ENCODE measurements at regions not wholly inside any gene's neighbourhood (a gene's known extent, or its start where the extent isn't known, plus 50 kb on each side); places are given as distances from the start of the nearest gene placed in this dataset.

DNA sequence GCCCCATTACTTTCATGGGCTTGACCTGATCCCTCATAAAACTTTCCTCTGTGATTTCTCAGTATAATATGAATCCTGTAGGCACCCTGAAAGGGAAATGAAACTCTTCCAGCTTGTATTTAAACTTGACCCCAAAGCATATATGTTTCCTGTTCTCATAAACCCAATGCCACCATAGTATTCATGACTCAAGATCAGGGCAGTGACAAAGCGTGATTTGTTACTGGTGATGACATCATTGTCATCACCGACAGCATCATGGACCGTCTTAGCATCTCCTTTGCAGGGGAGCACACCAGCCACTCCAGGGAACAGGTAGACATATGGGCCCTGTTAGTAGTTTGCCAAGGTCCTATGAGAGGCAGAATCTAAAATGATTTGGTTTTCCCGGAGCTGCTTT is 741.2 kb downstream of the NR2F2 start:
- Histone ChIP-seq H3K9ac (ENCODE audit: low read length) (no peak overlapping the region), H3K4me1 (ENCODE audit: low read length) (no peaks in the 10 kb centered on the region), H3K27ac (ENCODE audit: low read length) (no peak overlapping the region), H2AFZ (ENCODE audit: low read depth, low read length) (no peak overlapping the region), H3K36me3 (replicated peaks; ENCODE audit: low read depth, low read length) (no peaks in the 10 kb centered on the region), H3K79me2 (ENCODE audit: low read length) (no peaks in the 10 kb centered on the region), H3K9me3 (ENCODE audit: insufficient read depth, low read length) (no peaks in the 10 kb centered on the region), H4K20me1 (ENCODE audit: insufficient read depth, low read length) (no peaks in the 10 kb centered on the region), H3K27me3 (ENCODE audit: low read depth, low read length) (no peaks in the 10 kb centered on the region), H3K4me2 (ENCODE audit: low read length) (no peak overlapping the region), H3K4me3 (ENCODE audit: low read length) (no peak overlapping the region)
- TF ChIP-seq EZH2phosphoT487 (IDR thresholded peaks at IDR 0.05; ENCODE audit: low read depth): no peak
- no peak for TF ChIP-seq CTCF (IDR thresholded peaks at IDR 0.05; ENCODE audit: low read depth, low read length)

- Histone ChIP-seq H3K79me2 (ENCODE audit: low read length) (no peaks in the 10 kb centered on the region), H3K36me3 (replicated peaks; ENCODE audit: low read depth, low read length) (no peaks in the 10 kb centered on the region), H2AFZ (ENCODE audit: low read depth, low read length) (no peak overlapping the region), H4K20me1 (ENCODE audit: insufficient read depth, low read length) (no peaks in the 10 kb centered on the region), H3K9ac (ENCODE audit: low read length) (no peak overlapping the region), H3K27ac (ENCODE audit: low read length) (no peak overlapping the region), H3K27me3 (ENCODE audit: low read depth, low read length) (no peaks in the 10 kb centered on the region), H3K4me1 (ENCODE audit: low read length) (no peaks in the 10 kb centered on the region), H3K9me3 (ENCODE audit: insufficient read depth, low read length) (no peaks in the 10 kb centered on the region), H3K4me2 (ENCODE audit: low read length) (no peak overlapping the region), H3K4me3 (ENCODE audit: low read length) (no peak overlapping the region)
- TF ChIP-seq EZH2phosphoT487 (IDR thresholded peaks at IDR 0.05; ENCODE audit: low read depth): no peak
- no peak for TF ChIP-seq CTCF (IDR thresholded peaks at IDR 0.05; ENCODE audit: low read depth, low read length)
Observed at GRCh38 chr15:97072545-97072944, 742.0 kb downstream of the NR2F2 start.

GRCh38 chr15:97076011-97076410 is 745.5 kb downstream of the NR2F2 start:
- H3K4me2 ChIP-seq (ENCODE audit: low read length): no peak overlapping the region
- no peaks in the 10 kb centered on the region for H3K27me3 ChIP-seq (ENCODE audit: low read depth, low read length)
- H3K9me3 ChIP-seq (ENCODE audit: insufficient read depth, low read length): no peaks in the 10 kb centered on the region
- H3K9ac ChIP-seq (ENCODE audit: low read length): no peak overlapping the region
- H3K4me1 ChIP-seq (ENCODE audit: low read length): no peaks in the 10 kb centered on the region
- no peak overlapping the region for H3K27ac ChIP-seq (ENCODE audit: low read length)
- no peak overlapping the region for H2AFZ ChIP-seq (ENCODE audit: low read depth, low read length)
- no peaks in the 10 kb centered on the region for H3K79me2 ChIP-seq (ENCODE audit: low read length)
- no peaks in the 10 kb centered on the region for H4K20me1 ChIP-seq (ENCODE audit: insufficient read depth, low read length)
- no peaks in the 10 kb centered on the region for H3K36me3 ChIP-seq (replicated peaks; ENCODE audit: low read depth, low read length)
- H3K4me3 ChIP-seq (ENCODE audit: low read length): no peak overlapping the region
- TF ChIP-seq CTCF (IDR thresholded peaks at IDR 0.05; ENCODE audit: low read depth, low read length) (no peak), EZH2phosphoT487 (IDR thresholded peaks at IDR 0.05; ENCODE audit: low read depth) (no peak)

DNA sequence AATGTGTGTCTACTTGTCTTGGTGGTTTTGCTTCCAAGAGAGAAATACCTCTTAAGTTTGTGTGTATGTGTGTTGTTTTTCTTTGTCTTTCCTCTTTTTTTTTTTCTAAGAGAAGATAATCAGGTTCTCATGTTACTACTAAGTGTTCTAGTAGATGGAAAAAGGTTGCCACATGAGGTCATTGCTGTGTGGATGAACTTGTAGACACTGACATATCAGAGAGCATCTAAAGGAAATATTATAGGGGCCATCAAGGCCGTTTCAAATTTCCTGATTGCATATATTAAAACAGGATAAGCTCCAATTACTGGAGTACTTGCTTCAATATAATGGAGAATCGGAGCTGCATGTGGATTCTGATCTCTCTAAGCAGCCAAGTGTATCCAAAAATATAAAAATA is 747.5 kb downstream of the NR2F2 start:
- no peaks in the 10 kb centered on the region for H3K36me3 ChIP-seq (replicated peaks; ENCODE audit: low read depth, low read length)
- no peaks in the 10 kb centered on the region for H3K27me3 ChIP-seq (ENCODE audit: low read depth, low read length)
- H2AFZ ChIP-seq (ENCODE audit: low read depth, low read length): no peak overlapping the region
- H4K20me1 ChIP-seq (ENCODE audit: insufficient read depth, low read length): no peaks in the 10 kb centered on the region
- H3K4me3 ChIP-seq (ENCODE audit: low read length): no peak overlapping the region
- no peaks in the 10 kb centered on the region for H3K9me3 ChIP-seq (ENCODE audit: insufficient read depth, low read length)
- no peaks in the 10 kb centered on the region for H3K79me2 ChIP-seq (ENCODE audit: low read length)
- H3K4me1 ChIP-seq (ENCODE audit: low read length): no peaks in the 10 kb centered on the region
- TF ChIP-seq CTCF (IDR thresholded peaks at IDR 0.05; ENCODE audit: low read depth, low read length) (no peak), EZH2phosphoT487 (IDR thresholded peaks at IDR 0.05; ENCODE audit: low read depth) (no peak)
- no peak overlapping the region for H3K9ac ChIP-seq (ENCODE audit: low read length)
- no peak overlapping the region for H3K27ac ChIP-seq (ENCODE audit: low read length)
- H3K4me2 ChIP-seq (ENCODE audit: low read length): no peak overlapping the region

Data from OCI-LY3 (cell line).